GM12872 (cell line): ENCODE measurements at regions not wholly inside any gene's neighbourhood (a gene's known extent, or its start where the extent isn't known, plus 50 kb on each side); places are given as distances from the start of the nearest gene placed in this dataset.

Experiments used
- CTCF ChIP-seq: IDR thresholded peaks from 3 replicates; pipeline ENCODE4 v1.5.1; 2011; ENCODE audit warnings: low read depth, mild to moderate bottlenecking, low read length, moderate library complexity; ENCODE audit not compliant: insufficient read depth

- TF ChIP-seq CTCF = no peak
Observed at GRCh38 chr3:68025189-68025588, 370.8 kb upstream of the SUCLG2 start.

GRCh38 chr3:68019876-68020275 lies 365.5 kb upstream of the SUCLG2 start:
- no peak for TF ChIP-seq CTCF

- no peak for TF ChIP-seq CTCF
Observed at GRCh38 chr3:68018275-68018674, 363.9 kb upstream of the SUCLG2 start.

GRCh38 chr3:68017069-68017468 lies 362.7 kb upstream of the SUCLG2 start:
- 0 out of 3 replicates have a peak, but pooled peaks have one; percentile 8 for TF ChIP-seq CTCF

- TF ChIP-seq CTCF = no peak
Observed at GRCh38 chr3:68009900-68010299, 355.5 kb upstream of the SUCLG2 start.

- TF ChIP-seq CTCF = no peak
Observed at GRCh38 chr3:68007621-68008226, 353.3 kb upstream of the SUCLG2 start.

GRCh38 chr3:68006646-68007045 lies 352.2 kb upstream of the SUCLG2 start:
- TF ChIP-seq CTCF = no peak
